ENCODE measurements at regions not wholly inside any gene's neighbourhood (a gene's known extent, or its start where the extent isn't known, plus 50 kb on each side); places are given as distances from the start of the nearest gene placed in this dataset.

GRCh38 chr12:60421741-60422140 is 825.9 kb downstream of the SLC16A7 start:
- no peak overlapping the region for H3K14ac ChIP-seq (ENCODE audit: low read length)
- no peaks in the 10 kb centered on the region for H3K79me2 ChIP-seq (ENCODE audit: control insufficient read depth, insufficient read depth, low read length, poor library complexity)
- no peaks in the 10 kb centered on the region for H3K36me3 ChIP-seq (ENCODE audit: control insufficient read depth in 1 of 2, insufficient read depth in 2 of 2, low read length in 2 of 2)
- no peak overlapping the region for H2BK120ac ChIP-seq (ENCODE audit: insufficient read depth, low read length, poor library complexity)
- no peak overlapping the region for H4K8ac ChIP-seq (ENCODE audit: low read depth, low read length)
- no CpG with 5 or more reads among the region's 1 CpG for WGBS (ENCODE audit: extremely low coverage, insufficient coverage, insufficient read length)
- H3K27ac ChIP-seq (ENCODE audit: low read depth, low read length), result no peak overlapping the region
- H3K18ac ChIP-seq (ENCODE audit: low read length), result no peak overlapping the region
- H3K79me1 ChIP-seq (ENCODE audit: low read length), result no peaks in the 10 kb centered on the region
- H3K27me3 ChIP-seq (ENCODE audit: insufficient read depth, low read length), result no peaks in the 10 kb centered on the region
- no peak for DNase-seq
- H2BK12ac ChIP-seq (ENCODE audit: low read length), result no peak overlapping the region
- no peak overlapping the region for H3K9ac ChIP-seq (ENCODE audit: low read length)
- no peak overlapping the region for H3K23ac ChIP-seq (ENCODE audit: low read length)
- no peaks in the 10 kb centered on the region for H3K9me3 ChIP-seq (ENCODE audit: insufficient read depth, low read depth, low read length)
- H4K91ac ChIP-seq (ENCODE audit: low read depth, low read length), result no peak overlapping the region
- H2AK5ac ChIP-seq (ENCODE audit: low read length), result no peak overlapping the region
- H2AFZ ChIP-seq (ENCODE audit: insufficient read depth, low read length, poor library complexity), result no peak overlapping the region
- H3K4ac ChIP-seq (ENCODE audit: low read depth, low read length), result no peak overlapping the region
- no peak overlapping the region for H3K4me3 ChIP-seq (ENCODE audit: low read depth, low read length)
- no peak overlapping the region for H4K12ac ChIP-seq (ENCODE audit: low read depth, low read length)
- H2BK5ac ChIP-seq (ENCODE audit: low read depth, low read length, poor library complexity), result no peak overlapping the region
- H3K4me1 ChIP-seq (ENCODE audit: control insufficient read depth in 1 of 2, insufficient read depth in 2 of 2, low read length in 2 of 2), result no peaks in the 10 kb centered on the region
- no peak overlapping the region for H3K4me2 ChIP-seq (ENCODE audit: low read length)

GRCh38 chr12:60437297-60437696 is 841.5 kb downstream of the SLC16A7 start:
- Histone ChIP-seq H2AK5ac (ENCODE audit: low read length) (no peak overlapping the region), H3K4me2 (ENCODE audit: low read length) (no peak overlapping the region), H3K4me3 (ENCODE audit: low read depth, low read length) (no peak overlapping the region), H3K27me3 (ENCODE audit: insufficient read depth, low read length) (no peaks in the 10 kb centered on the region), H2AFZ (ENCODE audit: insufficient read depth, low read length, poor library complexity) (no peak overlapping the region), H3K18ac (ENCODE audit: low read length) (no peak overlapping the region), H4K91ac (ENCODE audit: low read depth, low read length) (no peak overlapping the region), H3K14ac (ENCODE audit: low read length) (no peak overlapping the region), H3K27ac (ENCODE audit: low read depth, low read length) (no peak overlapping the region), H3K4ac (ENCODE audit: low read depth, low read length) (no peak overlapping the region), H3K4me1 (ENCODE audit: control insufficient read depth in 1 of 2, insufficient read depth in 2 of 2, low read length in 2 of 2) (no peaks in the 10 kb centered on the region), H2BK12ac (ENCODE audit: low read length) (no peak overlapping the region), H3K9ac (ENCODE audit: low read length) (no peak overlapping the region), H3K79me1 (ENCODE audit: low read length) (no peaks in the 10 kb centered on the region), H3K79me2 (ENCODE audit: control insufficient read depth, insufficient read depth, low read length, poor library complexity) (no peaks in the 10 kb centered on the region), H4K8ac (ENCODE audit: low read depth, low read length) (no peak overlapping the region), H3K36me3 (ENCODE audit: control insufficient read depth in 1 of 2, insufficient read depth in 2 of 2, low read length in 2 of 2) (no peaks in the 10 kb centered on the region), H3K23ac (ENCODE audit: low read length) (no peak overlapping the region), H4K12ac (ENCODE audit: low read depth, low read length) (no peak overlapping the region), H2BK5ac (ENCODE audit: low read depth, low read length, poor library complexity) (no peak overlapping the region), H3K9me3 (ENCODE audit: insufficient read depth, low read depth, low read length) (no peaks in the 10 kb centered on the region), H2BK120ac (ENCODE audit: insufficient read depth, low read length, poor library complexity) (no peak overlapping the region)
- DNase-seq, result no peak
- WGBS (ENCODE audit: extremely low coverage, insufficient coverage, insufficient read length), result no CpG with 5 or more reads among the region's 1 CpG

GRCh38 chr12:60441577-60441976 is 845.7 kb downstream of the SLC16A7 start:
- no peak overlapping the region for H3K9ac ChIP-seq (ENCODE audit: low read length)
- H3K18ac ChIP-seq (ENCODE audit: low read length), result no peak overlapping the region
- no CpG with 5 or more reads among the region's 4 CpGs for WGBS (ENCODE audit: extremely low coverage, insufficient coverage, insufficient read length)
- H3K4ac ChIP-seq (ENCODE audit: low read depth, low read length), result no peak overlapping the region
- H2AK5ac ChIP-seq (ENCODE audit: low read length), result no peak overlapping the region
- no peak overlapping the region for H3K23ac ChIP-seq (ENCODE audit: low read length)
- H3K36me3 ChIP-seq (ENCODE audit: control insufficient read depth in 1 of 2, insufficient read depth in 2 of 2, low read length in 2 of 2), result no peaks in the 10 kb centered on the region
- no peaks in the 10 kb centered on the region for H3K79me1 ChIP-seq (ENCODE audit: low read length)
- H3K14ac ChIP-seq (ENCODE audit: low read length), result no peak overlapping the region
- H3K27ac ChIP-seq (ENCODE audit: low read depth, low read length), result no peak overlapping the region
- H4K12ac ChIP-seq (ENCODE audit: low read depth, low read length), result no peak overlapping the region
- H2AFZ ChIP-seq (ENCODE audit: insufficient read depth, low read length, poor library complexity), result no peak overlapping the region
- no peaks in the 10 kb centered on the region for H3K4me1 ChIP-seq (ENCODE audit: control insufficient read depth in 1 of 2, insufficient read depth in 2 of 2, low read length in 2 of 2)
- no peaks in the 10 kb centered on the region for H3K27me3 ChIP-seq (ENCODE audit: insufficient read depth, low read length)
- no peaks in the 10 kb centered on the region for H3K9me3 ChIP-seq (ENCODE audit: insufficient read depth, low read depth, low read length)
- H2BK120ac ChIP-seq (ENCODE audit: insufficient read depth, low read length, poor library complexity), result no peak overlapping the region
- H2BK12ac ChIP-seq (ENCODE audit: low read length), result no peak overlapping the region
- no peak for DNase-seq
- H3K4me3 ChIP-seq (ENCODE audit: low read depth, low read length), result no peak overlapping the region
- no peak overlapping the region for H4K8ac ChIP-seq (ENCODE audit: low read depth, low read length)
- no peaks in the 10 kb centered on the region for H3K79me2 ChIP-seq (ENCODE audit: control insufficient read depth, insufficient read depth, low read length, poor library complexity)
- H2BK5ac ChIP-seq (ENCODE audit: low read depth, low read length, poor library complexity), result no peak overlapping the region
- H3K4me2 ChIP-seq (ENCODE audit: low read length), result no peak overlapping the region
- H4K91ac ChIP-seq (ENCODE audit: low read depth, low read length), result no peak overlapping the region

- H2BK12ac ChIP-seq (ENCODE audit: low read length), result no peak overlapping the region
- no peaks in the 10 kb centered on the region for H3K36me3 ChIP-seq (ENCODE audit: control insufficient read depth in 1 of 2, insufficient read depth in 2 of 2, low read length in 2 of 2)
- H3K27ac ChIP-seq (ENCODE audit: low read depth, low read length), result no peak overlapping the region
Observed at GRCh38 chr12:60451457-60451856, 855.6 kb downstream of the SLC16A7 start.

GRCh38 chr12:60465060-60465459 is 869.2 kb downstream of the SLC16A7 start:
- no peak overlapping the region for H2BK5ac ChIP-seq (ENCODE audit: low read depth, low read length, poor library complexity)
- H3K27ac ChIP-seq (ENCODE audit: low read depth, low read length), result no peak overlapping the region
- H3K4me2 ChIP-seq (ENCODE audit: low read length), result no peak overlapping the region
- H3K9me3 ChIP-seq (ENCODE audit: insufficient read depth, low read depth, low read length), result no peaks in the 10 kb centered on the region
- H3K14ac ChIP-seq (ENCODE audit: low read length), result no peak overlapping the region
- no peak overlapping the region for H3K4me3 ChIP-seq (ENCODE audit: low read depth, low read length)
- H3K18ac ChIP-seq (ENCODE audit: low read length), result no peak overlapping the region
- no peak overlapping the region for H2BK120ac ChIP-seq (ENCODE audit: insufficient read depth, low read length, poor library complexity)
- H3K79me2 ChIP-seq (ENCODE audit: control insufficient read depth, insufficient read depth, low read length, poor library complexity), result no peaks in the 10 kb centered on the region
- no peak overlapping the region for H2AFZ ChIP-seq (ENCODE audit: insufficient read depth, low read length, poor library complexity)
- H3K79me1 ChIP-seq (ENCODE audit: low read length), result no peaks in the 10 kb centered on the region
- H4K8ac ChIP-seq (ENCODE audit: low read depth, low read length), result no peak overlapping the region
- no peaks in the 10 kb centered on the region for H3K4me1 ChIP-seq (ENCODE audit: control insufficient read depth in 1 of 2, insufficient read depth in 2 of 2, low read length in 2 of 2)
- H3K36me3 ChIP-seq (ENCODE audit: control insufficient read depth in 1 of 2, insufficient read depth in 2 of 2, low read length in 2 of 2), result no peaks in the 10 kb centered on the region
- H3K9ac ChIP-seq (ENCODE audit: low read length), result no peak overlapping the region
- no peaks in the 10 kb centered on the region for H3K27me3 ChIP-seq (ENCODE audit: insufficient read depth, low read length)
- DNase-seq, result no peak
- no peak overlapping the region for H3K4ac ChIP-seq (ENCODE audit: low read depth, low read length)
- no peak overlapping the region for H4K91ac ChIP-seq (ENCODE audit: low read depth, low read length)
- H2BK12ac ChIP-seq (ENCODE audit: low read length), result no peak overlapping the region
- H3K23ac ChIP-seq (ENCODE audit: low read length), result no peak overlapping the region
- no peak overlapping the region for H2AK5ac ChIP-seq (ENCODE audit: low read length)
- no peak overlapping the region for H4K12ac ChIP-seq (ENCODE audit: low read depth, low read length)

More at GRCh38 chr12:60451457-60451856, 855.6 kb downstream of the SLC16A7 start:
- no peaks in the 10 kb centered on the region for H3K27me3 ChIP-seq (ENCODE audit: insufficient read depth, low read length)
- H3K4me3 ChIP-seq (ENCODE audit: low read depth, low read length), result no peak overlapping the region
- H4K8ac ChIP-seq (ENCODE audit: low read depth, low read length), result no peak overlapping the region
- H3K79me2 ChIP-seq (ENCODE audit: control insufficient read depth, insufficient read depth, low read length, poor library complexity), result no peaks in the 10 kb centered on the region
- no peak overlapping the region for H2BK5ac ChIP-seq (ENCODE audit: low read depth, low read length, poor library complexity)
- no peak overlapping the region for H4K91ac ChIP-seq (ENCODE audit: low read depth, low read length)
- H2AFZ ChIP-seq (ENCODE audit: insufficient read depth, low read length, poor library complexity), result no peak overlapping the region
- H3K4me2 ChIP-seq (ENCODE audit: low read length), result no peak overlapping the region
- no peak overlapping the region for H3K18ac ChIP-seq (ENCODE audit: low read length)
- H3K79me1 ChIP-seq (ENCODE audit: low read length), result no peaks in the 10 kb centered on the region
- no peaks in the 10 kb centered on the region for H3K9me3 ChIP-seq (ENCODE audit: insufficient read depth, low read depth, low read length)
- DNase-seq, result no peak
- no peaks in the 10 kb centered on the region for H3K4me1 ChIP-seq (ENCODE audit: control insufficient read depth in 1 of 2, insufficient read depth in 2 of 2, low read length in 2 of 2)
- H3K23ac ChIP-seq (ENCODE audit: low read length), result no peak overlapping the region
- H4K12ac ChIP-seq (ENCODE audit: low read depth, low read length), result no peak overlapping the region
- no peak overlapping the region for H2AK5ac ChIP-seq (ENCODE audit: low read length)
- no peak overlapping the region for H3K9ac ChIP-seq (ENCODE audit: low read length)
- H3K14ac ChIP-seq (ENCODE audit: low read length), result no peak overlapping the region
- H2BK120ac ChIP-seq (ENCODE audit: insufficient read depth, low read length, poor library complexity), result no peak overlapping the region
- H3K4ac ChIP-seq (ENCODE audit: low read depth, low read length), result no peak overlapping the region

All from trophoblast cell (in vitro differentiated cells and primary cell).